HCT116 (cell line): ENCODE measurements at regions not wholly inside any gene's neighbourhood (a gene's known extent, or its start where the extent isn't known, plus 50 kb on each side); places are given as distances from the start of the nearest gene placed in this dataset.

ENCODE experiments used
- ATAC-seq: fragments of 200-7000 bp; cut with Tn5 transposase; 2 replicates; pipeline ENCODE4 v1.9.1; 2020; ENCODE audit warnings: mild to moderate bottlenecking, moderate library complexity
- BruUV-seq: library from RNA; stranded (reverse); fragments of 400-500 nt; replicated peaks from 2 replicates; lab custom pipeline; 2021; lab: Mats Ljungman, UMichigan
- CTCF ChIA-PET: fragments of 300-600 bp; sonication (Branson Sonifier 250); formaldehyde crosslinking; loops from one replicate; lab custom pipeline; 2021; ENCODE audit warnings: antibody characterized with exemption; lab: Charles Lee
- POLR2A ChIA-PET: fragments of 300-600, 350-600 bp; sonication (Branson Sonifier 250); formaldehyde crosslinking; loops from one replicate; lab custom pipeline; 2021; ENCODE audit warnings: antibody characterized with exemption; lab: Charles Lee
- RAD21 ChIA-PET, 2 experiments: fragments of 300-600 bp; sonication (Branson Sonifier 250); formaldehyde crosslinking; loops; one replicate each; lab custom pipeline; 2023; ENCODE audit warnings: low total read pairs in 2 of 2; ENCODE audit not compliant: uncharacterized antibody in 2 of 2, unreplicated experiment in 2 of 2, low non-redundant PET in 1 of 2; lab: Charles Lee
- DNase-seq: peaks from one replicate; pipeline ENCODE4 v3.0.0-alpha.2; 2010; ENCODE audit warnings: low read depth, low spot score
- H2AFZ ChIP-seq: fragments of 200-600 bp; shearing (Covaris generic), sonication (generic); 2 replicates; pipeline ENCODE4 v1.6.1; 2017; ENCODE audit warnings: low read depth, mixed run types, mixed read lengths, antibody characterized with exemption, low read length; ENCODE audit not compliant: poor library complexity, severe bottlenecking
- H3K27ac ChIP-seq: 2 replicates; pipeline ENCODE4 v1.5.1; 2012; ENCODE audit warnings: low read depth, low read length
- H3K27me3 ChIP-seq: fragments of 200-600 bp; sonication (generic); 2 replicates; pipeline ENCODE4 v1.6.1; 2016; ENCODE audit warnings: mixed run types, low read length, mixed read lengths; ENCODE audit not compliant: insufficient read depth
- H3K36me3 ChIP-seq, 2 experiments: fragments of 200-500 bp in 1 of 2; fragments of 200-600 bp in 1 of 2; sonication (Bioruptor generic) in 1 of 2; sonication (generic) in 1 of 2; 2 replicates each; pipeline versions ENCODE4 v1.5.1 to v1.6.1; 2014 to 2016; ENCODE audit warnings: low read length in 2 of 2, inconsistent platforms in 1 of 2, mixed read lengths in 1 of 2, mixed run types in 1 of 2; ENCODE audit not compliant: insufficient read depth in 2 of 2, control insufficient read depth in 1 of 2
- H3K4me1 ChIP-seq, 2 experiments: fragments of 200-600 bp in 1 of 2; sonication (generic) in 1 of 2; 2 replicates each; pipeline versions ENCODE4 v1.5.1 to v1.6.1; 2012 to 2017; ENCODE audit warnings: low read length in 2 of 2, inconsistent platforms in 1 of 2, mild to moderate bottlenecking in 1 of 2, mixed read lengths in 1 of 2, mixed run types in 1 of 2, moderate library complexity in 1 of 2; ENCODE audit not compliant: insufficient read depth in 2 of 2, control insufficient read depth in 1 of 2
- H3K4me2 ChIP-seq: fragments of 200-600 bp; sonication (generic); 2 replicates; pipeline ENCODE4 v1.6.1; 2017; ENCODE audit warnings: mixed run types, low read length, mixed read lengths
- H3K4me3 ChIP-seq, 2 experiments: fragments of 200-600 bp in 1 of 2; sonication (generic) in 1 of 2; replicated peaks in 1 of 2; 2 replicates each; pipeline ENCODE4 v1.5.1; 2011 to 2016; ENCODE audit warnings: low read length in 2 of 2, control low read depth in 1 of 2, low read depth in 1 of 2, mild to moderate bottlenecking in 1 of 2, mixed read lengths in 1 of 2, mixed run types in 1 of 2
- H3K79me2 ChIP-seq: fragments of 200-600 bp; sonication (generic); 2 replicates; pipeline ENCODE4 v1.6.1; 2017; ENCODE audit warnings: mild to moderate bottlenecking, mixed run types, low read length, moderate library complexity, mixed read lengths; ENCODE audit not compliant: insufficient read depth
- H3K9ac ChIP-seq: fragments of 200-600 bp; sonication (generic); 2 replicates; pipeline ENCODE4 v1.6.1; 2016; ENCODE audit warnings: low read length, mixed read lengths
- H3K9me2 ChIP-seq: fragments of 200-600 bp; sonication (generic), shearing (Covaris generic); 2 replicates; pipeline ENCODE4 v1.6.1; 2017; ENCODE audit warnings: mixed run types, mild to moderate bottlenecking, moderate library complexity; ENCODE audit not compliant: insufficient read depth
- H3K9me3 ChIP-seq, 2 experiments: fragments of 200-500 bp in 1 of 2; fragments of 200-600 bp in 1 of 2; sonication (Bioruptor generic) in 1 of 2; sonication (generic) in 1 of 2; 2 replicates each; pipeline ENCODE4 v1.6.1; 2014 to 2017; ENCODE audit warnings: low read length in 2 of 2, mixed read lengths in 2 of 2, inconsistent platforms in 1 of 2, low read depth in 1 of 2, mild to moderate bottlenecking in 1 of 2, mixed run types in 1 of 2, moderate library complexity in 1 of 2; ENCODE audit not compliant: control insufficient read depth in 1 of 2, insufficient read depth in 1 of 2
- H4K20me1 ChIP-seq: fragments of 200-600 bp; sonication (generic), shearing (Covaris generic); 2 replicates; pipeline ENCODE4 v1.6.1; 2017; ENCODE audit warnings: mixed run types, mild to moderate bottlenecking, moderate library complexity; ENCODE audit not compliant: insufficient read depth
- EGR1 ChIP-seq: IDR thresholded peaks from 2 replicates; pipeline ENCODE4 v1.6.1; 2012; ENCODE audit warnings: low read depth
- EZH2 ChIP-seq: fragments of 200-600 bp; sonication (generic); IDR thresholded peaks from 2 replicates; pipeline ENCODE4 v1.6.1; 2017; ENCODE audit warnings: antibody characterized with exemption, mixed run types
- FOSL1 ChIP-seq: IDR thresholded peaks from 2 replicates; pipeline ENCODE4 v1.6.1; 2012; ENCODE audit warnings: low read depth
- JUND ChIP-seq: IDR thresholded peaks from 2 replicates; pipeline ENCODE4 v1.6.1; 2012
- MAX ChIP-seq: IDR thresholded peaks from 2 replicates; pipeline ENCODE4 v1.6.1; 2012
- POLR2A ChIP-seq: IDR thresholded peaks from 2 replicates; pipeline ENCODE4 v1.7.0; 2011; ENCODE audit warnings: borderline replicate concordance; ENCODE audit not compliant: insufficient read depth, insufficient read length; ENCODE audit errors: extremely low read depth
- POLR2AphosphoS5 ChIP-seq: IDR thresholded peaks from 2 replicates; pipeline ENCODE4 v1.6.1; 2011; ENCODE audit warnings: mild to moderate bottlenecking, low read depth, low read length, moderate library complexity
- RAD21 ChIP-seq: IDR thresholded peaks from 2 replicates; pipeline ENCODE4 v1.6.1; 2012; ENCODE audit warnings: low read depth, mild to moderate bottlenecking
- REST ChIP-seq: IDR thresholded peaks from 2 replicates; pipeline ENCODE4 v1.6.1; 2012; ENCODE audit warnings: low read depth
- SP1 ChIP-seq: IDR thresholded peaks from 2 replicates; pipeline ENCODE4 v1.6.1; 2012; ENCODE audit warnings: low read depth
- ZFX ChIP-seq: fragments of 450-650 bp; IDR thresholded peaks from 2 replicates; pipeline ENCODE4 v1.6.1; 2017
- ZNF274 ChIP-seq: fragments of 200-500 bp; sonication (Bioruptor generic); IDR thresholded peaks from 2 replicates; pipeline ENCODE4 v1.6.1; 2014; ENCODE audit warnings: mild to moderate bottlenecking, low read depth, low read length, inconsistent platforms
- intact Hi-C: fragments of 100-400 bp; cut with micrococcal nuclease; formaldehyde crosslinking; loops from 2 replicates; pipeline ENCODE4 v1.10.0; 2022

- BruUV-seq: no TSS peak
These were observed 113.7 kb upstream of the EPB41L4A start for GRCh38 chr5:112532654-112533360.

More at GRCh38 chr5:112532654-112533360, 113.7 kb upstream of the EPB41L4A start:
- intact Hi-C loops: no loop called here
- H3K79me2 ChIP-seq: no peaks in the 10 kb centered on the region
- no peaks in the 10 kb centered on the region for H3K36me3 ChIP-seq
- H3K4me2 ChIP-seq: no peak overlapping the region
- H3K4me1 ChIP-seq: peaks cover 0 to 8% of the 10 kb centered on the region in 2 experiments; a peak in 1 of 4 replicates
- ChIA-PET CTCF (no interaction called here), POLR2A (no interaction called here), RAD21 (no interaction called here)
- no peaks in the 10 kb centered on the region for H3K9me2 ChIP-seq
- TF ChIP-seq FOSL1 (no peak), REST (no peak), RAD21 (no peak), POLR2AphosphoS5 (no peak), JUND (no peak), SP1 (no peak), EGR1 (no peak), ZFX (no peak), POLR2A (no peak), MAX (no peak), EZH2 (no peak), ZNF274 (no peak)
- no peak overlapping the region for H2AFZ ChIP-seq
- ATAC-seq (no peak), DNase-seq (no peak)
- H4K20me1 ChIP-seq: no peaks in the 10 kb centered on the region
- H3K27me3 ChIP-seq: no peaks in the 10 kb centered on the region
- H3K4me3 ChIP-seq: no peak overlapping the region
- no peak overlapping the region for H3K9ac ChIP-seq
- H3K27ac ChIP-seq: no peak overlapping the region
- H3K9me3 ChIP-seq: no peaks in the 10 kb centered on the region
